ENCODE measurements at regions not wholly inside any gene's neighbourhood (a gene's known extent, or its start where the extent isn't known, plus 50 kb on each side); places are given as distances from the start of the nearest gene placed in this dataset.

- TF ChIP-seq CTCF (IDR thresholded peaks at IDR 0.05) (no peak), POLR2A (IDR thresholded peaks at IDR 0.05) (no peak)
Observed at GRCh38 chr12:59414051-59414450, 181.8 kb upstream of the SLC16A7 start.

Measured in esophagus squamous epithelium (tissue), 4 donors.